ENCODE measurements at regions not wholly inside any gene's neighbourhood (a gene's known extent, or its start where the extent isn't known, plus 50 kb on each side); places are given as distances from the start of the nearest gene placed in this dataset.

DNA sequence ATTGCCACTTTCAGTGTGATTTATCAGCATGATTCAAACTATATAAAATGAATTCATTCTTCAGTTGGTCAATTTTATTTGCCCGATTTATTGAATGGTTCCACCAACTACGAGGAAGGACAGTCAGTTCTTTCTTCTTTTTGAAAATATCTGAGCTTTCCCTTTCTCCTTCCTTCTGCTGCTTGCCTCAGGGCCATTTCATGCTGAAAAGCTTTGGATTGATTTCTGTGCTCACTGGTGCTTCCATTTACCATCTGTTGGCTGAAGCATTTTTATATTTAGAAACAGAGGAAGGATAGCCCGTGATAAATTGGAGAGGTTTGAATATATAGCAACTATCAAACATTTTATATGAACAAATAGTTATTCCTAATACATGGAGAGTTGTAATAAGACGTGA is 68.9 kb upstream of the ADAMTS5 start:
- no peaks in the 10 kb centered on the region for H4K20me1 ChIP-seq (ENCODE audit: control insufficient read depth, extremely low read depth, insufficient read depth, low read length)
- H3K27me3 ChIP-seq (ENCODE audit: control insufficient read depth, extremely low read depth, insufficient read depth, low read length), result no peaks in the 10 kb centered on the region
- dilution Hi-C loops (cut with MboI; ENCODE audit: extremely low pct_ligation_motif_present, low sequenced_read_pairs), result no loop called here
- H3K9me3 ChIP-seq (ENCODE audit: control insufficient read depth, low read depth, low read length), result no peaks in the 10 kb centered on the region
- no peaks in the 10 kb centered on the region for H3K36me3 ChIP-seq (ENCODE audit: control insufficient read depth in 2 of 2, extremely low read depth in 1 of 2, insufficient read depth in 2 of 2, low read length in 2 of 2)
- TF ChIP-seq EZH2 (IDR thresholded peaks at IDR 0.05; ENCODE audit: low read length), result no peak
- TF ChIP-seq, protein P1, sequence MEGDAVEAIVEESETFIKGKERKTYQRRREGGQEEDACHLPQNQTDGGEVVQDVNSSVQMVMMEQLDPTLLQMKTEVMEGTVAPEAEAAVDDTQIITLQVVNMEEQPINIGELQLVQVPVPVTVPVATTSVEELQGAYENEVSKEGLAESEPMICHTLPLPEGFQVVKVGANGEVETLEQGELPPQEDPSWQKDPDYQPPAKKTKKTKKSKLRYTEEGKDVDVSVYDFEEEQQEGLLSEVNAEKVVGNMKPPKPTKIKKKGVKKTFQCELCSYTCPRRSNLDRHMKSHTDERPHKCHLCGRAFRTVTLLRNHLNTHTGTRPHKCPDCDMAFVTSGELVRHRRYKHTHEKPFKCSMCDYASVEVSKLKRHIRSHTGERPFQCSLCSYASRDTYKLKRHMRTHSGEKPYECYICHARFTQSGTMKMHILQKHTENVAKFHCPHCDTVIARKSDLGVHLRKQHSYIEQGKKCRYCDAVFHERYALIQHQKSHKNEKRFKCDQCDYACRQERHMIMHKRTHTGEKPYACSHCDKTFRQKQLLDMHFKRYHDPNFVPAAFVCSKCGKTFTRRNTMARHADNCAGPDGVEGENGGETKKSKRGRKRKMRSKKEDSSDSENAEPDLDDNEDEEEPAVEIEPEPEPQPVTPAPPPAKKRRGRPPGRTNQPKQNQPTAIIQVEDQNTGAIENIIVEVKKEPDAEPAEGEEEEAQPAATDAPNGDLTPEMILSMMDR (optimal IDR thresholded peaks at IDR 0.05 in 1 of 3, IDR thresholded peaks at IDR 0.05 in 1 of 3, conservative IDR thresholded peaks at IDR 0.05 in 1 of 3; ENCODE audit: extremely low read depth in 1 of 3, insufficient read depth in 2 of 3, low read length in 3 of 3), result no peak
- H3K79me2 ChIP-seq (ENCODE audit: control insufficient read depth, insufficient read depth, low read length), result no peaks in the 10 kb centered on the region
- no peak overlapping the region for H3K27ac ChIP-seq (ENCODE audit: control insufficient read depth, insufficient read depth, low read length)
- H3K9me1 ChIP-seq (ENCODE audit: control insufficient read depth, extremely low read depth, insufficient read depth, low read length), result no peaks in the 10 kb centered on the region
- no peak for DNase-seq (ENCODE audit: low read depth, low spot score)
- H3K4me1 ChIP-seq (ENCODE audit: control insufficient read depth, extremely low read depth, insufficient read depth, low read length), result peaks cover 4% of the 10 kb centered on the region
- H3K4me3 ChIP-seq (ENCODE audit: control insufficient read depth in 2 of 3, extremely low read depth in 1 of 3, insufficient read depth in 2 of 3, low read depth in 1 of 3, low read length in 3 of 3), result no peak overlapping the region
- H3K4me2 ChIP-seq (ENCODE audit: control insufficient read depth, extremely low read depth, insufficient read depth, low read depth, low read length), result no peak overlapping the region
- FAIRE-seq, result no peak
- H2AFZ ChIP-seq (ENCODE audit: control insufficient read depth, low read length), result no peak overlapping the region
- no peak overlapping the region for H3K9ac ChIP-seq (ENCODE audit: control insufficient read depth, extremely low read depth, insufficient read depth, low read length)

GRCh38 chr21:27034796-27035195 is 67.9 kb upstream of the ADAMTS5 start:
- FAIRE-seq (no peak), DNase-seq (ENCODE audit: low read depth, low spot score) (no peak)
- Histone ChIP-seq H3K4me1 (ENCODE audit: control insufficient read depth, extremely low read depth, insufficient read depth, low read length) (no peaks in the 10 kb centered on the region), H3K9ac (ENCODE audit: control insufficient read depth, extremely low read depth, insufficient read depth, low read length) (no peak overlapping the region), H4K20me1 (ENCODE audit: control insufficient read depth, extremely low read depth, insufficient read depth, low read length) (no peaks in the 10 kb centered on the region), H3K27me3 (ENCODE audit: control insufficient read depth, extremely low read depth, insufficient read depth, low read length) (no peaks in the 10 kb centered on the region), H3K27ac (ENCODE audit: control insufficient read depth, insufficient read depth, low read length) (no peak overlapping the region), H3K36me3 (ENCODE audit: control insufficient read depth in 2 of 2, extremely low read depth in 1 of 2, insufficient read depth in 2 of 2, low read length in 2 of 2) (no peaks in the 10 kb centered on the region), H3K79me2 (ENCODE audit: control insufficient read depth, insufficient read depth, low read length) (no peaks in the 10 kb centered on the region), H2AFZ (ENCODE audit: control insufficient read depth, low read length) (no peak overlapping the region), H3K4me3 (ENCODE audit: control insufficient read depth in 2 of 3, extremely low read depth in 1 of 3, insufficient read depth in 2 of 3, low read depth in 1 of 3, low read length in 3 of 3) (no peak overlapping the region), H3K9me1 (ENCODE audit: control insufficient read depth, extremely low read depth, insufficient read depth, low read length) (no peaks in the 10 kb centered on the region), H3K4me2 (ENCODE audit: control insufficient read depth, extremely low read depth, insufficient read depth, low read depth, low read length) (no peak overlapping the region), H3K9me3 (ENCODE audit: control insufficient read depth, low read depth, low read length) (no peaks in the 10 kb centered on the region)
- dilution Hi-C loops (cut with MboI; ENCODE audit: extremely low pct_ligation_motif_present, low sequenced_read_pairs), result no loop called here
- TF ChIP-seq, protein P1 (optimal IDR thresholded peaks at IDR 0.05 in 1 of 3, IDR thresholded peaks at IDR 0.05 in 1 of 3, conservative IDR thresholded peaks at IDR 0.05 in 1 of 3; ENCODE audit: extremely low read depth in 1 of 3, insufficient read depth in 2 of 3, low read length in 3 of 3), result no peak
